ENCODE measurements at regions not wholly inside any gene's neighbourhood (a gene's known extent, or its start where the extent isn't known, plus 50 kb on each side); places are given as distances from the start of the nearest gene placed in this dataset.
A peak's percentile ranks its signal among the peaks of the same experiment; 100 is the strongest.

DNA sequence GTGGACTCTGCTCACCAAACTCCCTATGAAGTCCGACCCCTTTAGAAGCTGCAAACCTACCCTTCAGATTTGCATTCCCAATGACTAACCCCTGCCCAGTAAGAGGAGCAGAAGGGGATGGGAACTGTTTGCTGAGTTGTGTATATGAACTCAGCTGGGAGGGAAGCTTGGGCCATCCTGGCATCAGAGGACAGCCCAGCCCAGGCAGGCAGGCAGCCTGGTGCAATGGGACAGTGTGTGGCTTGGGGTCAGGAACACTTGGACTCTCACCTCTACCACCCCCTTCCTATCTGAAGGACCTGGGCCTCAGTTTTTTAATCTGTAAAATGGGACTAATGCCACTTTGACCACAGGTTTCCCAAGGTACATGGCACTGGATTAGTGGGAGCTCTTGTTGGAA, 147.4 kb upstream of the GPR26 start:
- Histone ChIP-seq H4K5ac (ENCODE audit: insufficient read length, low read depth, low read length) (no peak overlapping the region), H3K4ac (replicated peaks; ENCODE audit: insufficient read length, low read depth, low read length) (no peak overlapping the region), H3K56ac (replicated peaks; ENCODE audit: insufficient read length, low read depth, low read length) (no peak overlapping the region), H3K4me2 (ENCODE audit: insufficient read depth in 1 of 2, low read depth in 2 of 2, low read length in 2 of 2) (no peak overlapping the region), H4K91ac (replicated peaks; ENCODE audit: insufficient read length, low read length) (no peak overlapping the region), H3K23me2 (ENCODE audit: low read depth, low read length) (no peaks in the 10 kb centered on the region), H3K14ac (ENCODE audit: insufficient read length) (no peak overlapping the region), H2AK5ac (ENCODE audit: low read depth, low read length) (no peak overlapping the region), H3K4me1 (replicated peaks in 1 of 4; ENCODE audit: control insufficient read depth in 3 of 4, insufficient read depth in 4 of 4, low read length in 3 of 4) (peaks cover 0 to 7% (median 4%) of the 10 kb centered on the region in 4 experiments; a peak in 4 of 7 replicates), H3K9ac (replicated peaks in 1 of 4; ENCODE audit: extremely low read depth in 1 of 4, low read depth in 3 of 4, low read length in 3 of 4) (no peak overlapping the region), H4K8ac (ENCODE audit: extremely low read depth, insufficient read depth, low read length) (no peak overlapping the region), H4K20me1 (replicated peaks in 1 of 2; ENCODE audit: control insufficient read depth in 1 of 2, insufficient read depth in 2 of 2, low read length in 2 of 2) (no peaks in the 10 kb centered on the region), H3K36me3 (ENCODE audit: control insufficient read depth in 2 of 4, insufficient read depth in 4 of 4, low read length in 3 of 4) (no peaks in the 10 kb centered on the region), H2BK20ac (ENCODE audit: low read length) (no peak overlapping the region), H2BK120ac (replicated peaks; ENCODE audit: low read depth, low read length) (no peak overlapping the region), H3K18ac (ENCODE audit: extremely low read depth, low read length) (peak overlapping the region; percentile 38), H3K79me1 (ENCODE audit: low read depth, low read length) (no peaks in the 10 kb centered on the region), H3K27ac (ENCODE audit: low read depth, low read length) (no peak overlapping the region), H2BK5ac (ENCODE audit: low read depth, low read length) (no peak overlapping the region), H3K79me2 (ENCODE audit: control insufficient read depth in 1 of 2, insufficient read depth in 2 of 2, low read length in 2 of 2) (no peaks in the 10 kb centered on the region), H3K9me3 (ENCODE audit: insufficient read depth in 2 of 2, low read depth in 1 of 2, low read length in 1 of 2) (no peaks in the 10 kb centered on the region), H3K23ac (ENCODE audit: insufficient read length) (no peak overlapping the region), H3K4me3 (ENCODE audit: extremely low read depth in 1 of 4, insufficient read depth in 2 of 4, low read depth in 3 of 4, low read length in 4 of 4) (no peak overlapping the region), H2AFZ (ENCODE audit: low read length) (no peak overlapping the region), H2BK15ac (ENCODE audit: low read length) (no peak overlapping the region), H3K27me3 (replicated peaks in 1 of 4; ENCODE audit: control insufficient read depth in 3 of 4, extremely low read depth in 1 of 4, insufficient read depth in 3 of 4, low read length in 3 of 4) (no peaks in the 10 kb centered on the region), H2BK12ac (ENCODE audit: low read depth, low read length) (no peak overlapping the region)
- no peak for TF ChIP-seq SIN3A (conservative IDR thresholded peaks at IDR 0.05 in 1 of 2, IDR thresholded peaks at IDR 0.05 in 1 of 2; ENCODE audit: low read depth in 1 of 2, low read length in 2 of 2)
- TF ChIP-seq HDAC6 (IDR thresholded peaks at IDR 0.05; ENCODE audit: low read depth, low read length): no peak
- no peak for TF ChIP-seq SP4 (IDR thresholded peaks at IDR 0.05; ENCODE audit: low read length)
- TF ChIP-seq ZNF274 (IDR thresholded peaks at IDR 0.05; ENCODE audit: borderline replicate concordance, extremely low read depth, low read length): no peak
- no peak for TF ChIP-seq PHF8 (conservative IDR thresholded peaks at IDR 0.05; ENCODE audit: low read depth, low read length)
- TF ChIP-seq SP1 (IDR thresholded peaks at IDR 0.05; ENCODE audit: low read depth, low read length): no peak
- TF ChIP-seq BCL11A (IDR thresholded peaks at IDR 0.05; ENCODE audit: low read depth in 2 of 2, low read length in 2 of 2): no peak
- TF ChIP-seq BRCA1 (IDR thresholded peaks at IDR 0.05; ENCODE audit: low read depth, low read length): no peak
- no peak for TF ChIP-seq KDM1A (IDR thresholded peaks at IDR 0.05; ENCODE audit: borderline replicate concordance, low read length)
- no peak for TF ChIP-seq CEBPB (IDR thresholded peaks at IDR 0.05; ENCODE audit: low read depth, low read length)
- TF ChIP-seq CTBP2 (IDR thresholded peaks at IDR 0.05; ENCODE audit: borderline replicate concordance, insufficient read depth, insufficient read length, low read length): no peak
- TF ChIP-seq JUND (IDR thresholded peaks at IDR 0.05; ENCODE audit: low read length): no peak
- no peak for TF ChIP-seq CHD1 (IDR thresholded peaks at IDR 0.05; ENCODE audit: low read depth, low read length)
- ChIA-PET CTCF (ENCODE audit: partially characterized antibody) (interaction anchor here (1.0 to 1.5 kb wide), 2 partner anchors 11 to 40 kb away, joined by 4 read pairs; no protein-coding TSS in a partner anchor), POLR2A (ENCODE audit: partially characterized antibody) (no interaction called here)
- DNase-seq (ENCODE audit: low read depth in 1 of 2, low spot score in 2 of 2): no peak
- FAIRE-seq: no peak
- 96% methylated on average over 1 of the region's 1 CpG; no CpG with 5 or more reads in 1 of the 2 experiments for WGBS, 2 experiments (ENCODE audit: extremely low coverage in 1 of 2, insufficient coverage in 1 of 2, insufficient read length in 1 of 2, insufficient replicate concordance in 2 of 2, low coverage in 1 of 2, low lambda C conversion rate in 2 of 2, missing lambda C conversion rate in 1 of 2)

Measured in H1 (cell line).